BLaER1 (cell line): ENCODE measurements at regions not wholly inside any gene's neighbourhood (a gene's known extent, or its start where the extent isn't known, plus 50 kb on each side); places are given as distances from the start of the nearest gene placed in this dataset.
A peak's percentile ranks its signal among the peaks of the same experiment; 100 is the strongest.

Source experiments
- H3K27ac ChIP-seq: shearing (Covaris generic); formaldehyde crosslinking; 2 replicates; pipeline ENCODE4 v1.8.1; 2022
- H3K27me3 ChIP-seq: shearing (Covaris generic); formaldehyde crosslinking; 2 replicates; pipeline ENCODE4 v1.8.1; 2022
- H3K36me3 ChIP-seq: shearing (Covaris generic); formaldehyde crosslinking; 2 replicates; pipeline ENCODE4 v1.8.1; 2022
- H3K4me1 ChIP-seq: shearing (Covaris generic); formaldehyde crosslinking; 2 replicates; pipeline ENCODE4 v1.8.1; 2022
- H3K4me2 ChIP-seq: shearing (Covaris generic); formaldehyde crosslinking; 2 replicates; pipeline ENCODE4 v1.8.1; 2022
- H3K4me3 ChIP-seq: shearing (Covaris generic); formaldehyde crosslinking; 2 replicates; pipeline ENCODE4 v1.8.1; 2022
- H3K9ac ChIP-seq: shearing (Covaris generic); formaldehyde crosslinking; 2 replicates; pipeline ENCODE4 v1.8.1; 2022
- H3K9me3 ChIP-seq: shearing (Covaris generic); formaldehyde crosslinking; 2 replicates; pipeline ENCODE4 v1.8.1; 2022
- H4K20me1 ChIP-seq: shearing (Covaris generic); formaldehyde crosslinking; 2 replicates; pipeline ENCODE4 v1.8.1; 2022
- Cebpa-rat ChIP-seq: shearing (Covaris generic); IDR thresholded peaks from 2 replicates; pipeline ENCODE4 v1.8.1; 2022

- no peak overlapping the region for H3K27ac ChIP-seq
- H4K20me1 ChIP-seq: no peaks in the 10 kb centered on the region
- no peaks in the 10 kb centered on the region for H3K9me3 ChIP-seq
- H3K27me3 ChIP-seq: no peaks in the 10 kb centered on the region
- H3K4me3 ChIP-seq: no peak overlapping the region
- no peak overlapping the region for H3K9ac ChIP-seq
- H3K36me3 ChIP-seq: no peaks in the 10 kb centered on the region
- H3K4me2 ChIP-seq: no peak overlapping the region
- no peak for TF ChIP-seq Cebpa-rat
- no peaks in the 10 kb centered on the region for H3K4me1 ChIP-seq
These were observed 90.1 kb upstream of the RNPC3 start for GRCh38 chr1:103435443-103435842.

- H3K4me2 ChIP-seq: peak overlapping the region; percentile 58
- TF ChIP-seq Cebpa-rat: no peak
- no peaks in the 10 kb centered on the region for H3K9me3 ChIP-seq
These were observed 100.8 kb upstream of the RNPC3 start for GRCh38 chr1:103424650-103425049.

GRCh38 chr1:103416681-103417286, 108.7 kb upstream of the RNPC3 start:
- H3K27me3 ChIP-seq: no peaks in the 10 kb centered on the region
- H3K4me3 ChIP-seq: no peak overlapping the region
- TF ChIP-seq Cebpa-rat: no peak
- no peaks in the 10 kb centered on the region for H3K4me1 ChIP-seq
- no peaks in the 10 kb centered on the region for H3K9me3 ChIP-seq
- H3K9ac ChIP-seq: no peak overlapping the region
- no peak overlapping the region for H3K27ac ChIP-seq
- no peak overlapping the region for H3K4me2 ChIP-seq
- H3K36me3 ChIP-seq: no peaks in the 10 kb centered on the region
- no peaks in the 10 kb centered on the region for H4K20me1 ChIP-seq

More at GRCh38 chr1:103424650-103425049, 100.8 kb upstream of the RNPC3 start:
- peaks cover 14% of the 10 kb centered on the region for H3K4me1 ChIP-seq
- no peaks in the 10 kb centered on the region for H3K27me3 ChIP-seq
- H3K9ac ChIP-seq: no peak overlapping the region
- no peak overlapping the region for H3K4me3 ChIP-seq
- H4K20me1 ChIP-seq: no peaks in the 10 kb centered on the region
- H3K36me3 ChIP-seq: no peaks in the 10 kb centered on the region
- H3K27ac ChIP-seq: peak overlapping the region; percentile 23; the same call in 1 of the 2 replicates

GRCh38 chr1:103387898-103388297, 137.6 kb upstream of the RNPC3 start:
- H4K20me1 ChIP-seq: no peaks in the 10 kb centered on the region
- no peak overlapping the region for H3K4me3 ChIP-seq
- no peak overlapping the region for H3K9ac ChIP-seq
- H3K4me1 ChIP-seq: no peaks in the 10 kb centered on the region
- no peak overlapping the region for H3K27ac ChIP-seq
- no peak overlapping the region for H3K4me2 ChIP-seq
- peaks cover 8% of the 10 kb centered on the region; the same call in 1 of the 2 replicates for H3K9me3 ChIP-seq
- TF ChIP-seq Cebpa-rat: no peak
- no peaks in the 10 kb centered on the region for H3K27me3 ChIP-seq
- no peaks in the 10 kb centered on the region for H3K36me3 ChIP-seq

- Histone ChIP-seq H3K4me2 (no peak overlapping the region), H3K4me3 (no peak overlapping the region), H3K27me3 (no peaks in the 10 kb centered on the region), H3K4me1 (no peaks in the 10 kb centered on the region), H3K9me3 (peaks cover 8% of the 10 kb centered on the region; the same call in 1 of the 2 replicates), H3K27ac (no peak overlapping the region), H3K36me3 (no peaks in the 10 kb centered on the region), H3K9ac (no peak overlapping the region), H4K20me1 (no peaks in the 10 kb centered on the region)
- TF ChIP-seq Cebpa-rat: no peak
These were observed 151.5 kb upstream of the RNPC3 start for GRCh38 chr1:103373991-103374390.

- Histone ChIP-seq H3K4me1 (no peaks in the 10 kb centered on the region), H4K20me1 (no peaks in the 10 kb centered on the region), H3K27me3 (no peaks in the 10 kb centered on the region), H3K36me3 (no peaks in the 10 kb centered on the region), H3K4me3 (no peak overlapping the region), H3K9me3 (peaks cover 6% of the 10 kb centered on the region; the same call in 1 of the 2 replicates), H3K4me2 (no peak overlapping the region), H3K27ac (no peak overlapping the region), H3K9ac (no peak overlapping the region)
- TF ChIP-seq Cebpa-rat: no peak
These were observed 152.6 kb upstream of the RNPC3 start for GRCh38 chr1:103372866-103373265.

GRCh38 chr1:103371234-103371633, 154.3 kb upstream of the RNPC3 start:
- Histone ChIP-seq H3K4me2 (no peak overlapping the region), H3K4me1 (no peaks in the 10 kb centered on the region), H4K20me1 (no peaks in the 10 kb centered on the region), H3K27me3 (no peaks in the 10 kb centered on the region), H3K9ac (no peak overlapping the region), H3K36me3 (no peaks in the 10 kb centered on the region), H3K4me3 (no peak overlapping the region), H3K9me3 (no peaks in the 10 kb centered on the region), H3K27ac (no peak overlapping the region)
- no peak for TF ChIP-seq Cebpa-rat

- no peak overlapping the region for H3K4me3 ChIP-seq
- H3K4me1 ChIP-seq: no peaks in the 10 kb centered on the region
- no peaks in the 10 kb centered on the region for H3K9me3 ChIP-seq
- no peak overlapping the region for H3K4me2 ChIP-seq
- no peak overlapping the region for H3K27ac ChIP-seq
- H4K20me1 ChIP-seq: no peaks in the 10 kb centered on the region
- TF ChIP-seq Cebpa-rat: no peak
- no peaks in the 10 kb centered on the region for H3K27me3 ChIP-seq
- no peak overlapping the region for H3K9ac ChIP-seq
- no peaks in the 10 kb centered on the region for H3K36me3 ChIP-seq
These were observed 158.3 kb upstream of the RNPC3 start for GRCh38 chr1:103367186-103367585.

GRCh38 chr1:103365860-103366569, 159.5 kb upstream of the RNPC3 start:
- no peak overlapping the region for H3K4me3 ChIP-seq
- no peaks in the 10 kb centered on the region for H4K20me1 ChIP-seq
- no peaks in the 10 kb centered on the region for H3K27me3 ChIP-seq
- no peaks in the 10 kb centered on the region for H3K4me1 ChIP-seq
- no peaks in the 10 kb centered on the region for H3K9me3 ChIP-seq
- H3K9ac ChIP-seq: no peak overlapping the region
- no peaks in the 10 kb centered on the region for H3K36me3 ChIP-seq
- no peak overlapping the region for H3K27ac ChIP-seq
- H3K4me2 ChIP-seq: no peak overlapping the region
- TF ChIP-seq Cebpa-rat: no peak

GRCh38 chr1:103363008-103363365, 162.5 kb upstream of the RNPC3 start:
- Histone ChIP-seq H3K4me2 (no peak overlapping the region), H4K20me1 (no peaks in the 10 kb centered on the region), H3K36me3 (no peaks in the 10 kb centered on the region), H3K27ac (no peak overlapping the region), H3K27me3 (no peaks in the 10 kb centered on the region), H3K9me3 (no peaks in the 10 kb centered on the region), H3K4me3 (no peak overlapping the region), H3K9ac (no peak overlapping the region), H3K4me1 (no peaks in the 10 kb centered on the region)
- TF ChIP-seq Cebpa-rat: no peak
